NB4 (cell line): ENCODE measurements at regions not wholly inside any gene's neighbourhood (a gene's known extent, or its start where the extent isn't known, plus 50 kb on each side); places are given as distances from the start of the nearest gene placed in this dataset.

Experiments
- MYC ChIP-seq: IDR thresholded peaks from 2 replicates; pipeline ENCODE4 v1.6.1; 2011; ENCODE audit warnings: low read depth, low read length
- POLR2A ChIP-seq: IDR thresholded peaks from 2 replicates; pipeline ENCODE4 v1.6.1; 2011; ENCODE audit warnings: mild to moderate bottlenecking; ENCODE audit not compliant: insufficient read length; ENCODE audit errors: extremely low read depth
- TF ChIP-seq, protein P1 (sequence below): IDR thresholded peaks from 2 replicates; pipeline ENCODE4 v1.6.1; 2011; ENCODE audit warnings: low read depth, low read length
- TF ChIP-seq, protein P2 (sequence below): IDR thresholded peaks from one replicate; pipeline ENCODE4 v1.5.1; 2012; ENCODE audit warnings: low read depth, low read length

DNA sequence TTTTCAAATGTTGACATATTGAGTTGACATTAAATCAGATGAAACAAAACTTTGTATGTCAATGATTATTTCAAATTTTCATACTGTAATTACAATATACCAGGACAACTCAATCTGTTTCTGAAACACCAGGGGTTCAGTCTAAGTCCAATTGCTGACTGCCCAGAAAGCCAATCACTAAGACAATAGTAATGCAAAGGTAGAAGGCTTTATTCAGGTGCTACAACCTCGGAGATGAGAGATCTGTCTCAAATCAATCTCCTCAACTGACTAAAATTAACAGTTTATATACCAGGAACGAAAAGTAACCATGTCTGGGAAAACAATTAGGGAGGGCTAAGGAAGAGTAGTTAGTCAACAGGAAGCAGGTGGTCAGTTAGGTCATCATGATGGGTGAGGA lies 1400.4 kb downstream of the SUCLG1 start:
- TF ChIP-seq, protein P1, sequence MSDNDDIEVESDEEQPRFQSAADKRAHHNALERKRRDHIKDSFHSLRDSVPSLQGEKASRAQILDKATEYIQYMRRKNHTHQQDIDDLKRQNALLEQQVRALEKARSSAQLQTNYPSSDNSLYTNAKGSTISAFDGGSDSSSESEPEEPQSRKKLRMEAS: no peak
- TF ChIP-seq, protein P2, sequence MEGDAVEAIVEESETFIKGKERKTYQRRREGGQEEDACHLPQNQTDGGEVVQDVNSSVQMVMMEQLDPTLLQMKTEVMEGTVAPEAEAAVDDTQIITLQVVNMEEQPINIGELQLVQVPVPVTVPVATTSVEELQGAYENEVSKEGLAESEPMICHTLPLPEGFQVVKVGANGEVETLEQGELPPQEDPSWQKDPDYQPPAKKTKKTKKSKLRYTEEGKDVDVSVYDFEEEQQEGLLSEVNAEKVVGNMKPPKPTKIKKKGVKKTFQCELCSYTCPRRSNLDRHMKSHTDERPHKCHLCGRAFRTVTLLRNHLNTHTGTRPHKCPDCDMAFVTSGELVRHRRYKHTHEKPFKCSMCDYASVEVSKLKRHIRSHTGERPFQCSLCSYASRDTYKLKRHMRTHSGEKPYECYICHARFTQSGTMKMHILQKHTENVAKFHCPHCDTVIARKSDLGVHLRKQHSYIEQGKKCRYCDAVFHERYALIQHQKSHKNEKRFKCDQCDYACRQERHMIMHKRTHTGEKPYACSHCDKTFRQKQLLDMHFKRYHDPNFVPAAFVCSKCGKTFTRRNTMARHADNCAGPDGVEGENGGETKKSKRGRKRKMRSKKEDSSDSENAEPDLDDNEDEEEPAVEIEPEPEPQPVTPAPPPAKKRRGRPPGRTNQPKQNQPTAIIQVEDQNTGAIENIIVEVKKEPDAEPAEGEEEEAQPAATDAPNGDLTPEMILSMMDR: no peak
- TF ChIP-seq POLR2A: no peak
- no peak for TF ChIP-seq MYC
